T-helper 9 cell (primary cell): ENCODE measurements at regions not wholly inside any gene's neighbourhood (a gene's known extent, or its start where the extent isn't known, plus 50 kb on each side); places are given as distances from the start of the nearest gene placed in this dataset.

Experiments used
- DNase-seq: peaks from one replicate; pipeline ENCODE4 v3.0.0-alpha.2; 2020

DNA sequence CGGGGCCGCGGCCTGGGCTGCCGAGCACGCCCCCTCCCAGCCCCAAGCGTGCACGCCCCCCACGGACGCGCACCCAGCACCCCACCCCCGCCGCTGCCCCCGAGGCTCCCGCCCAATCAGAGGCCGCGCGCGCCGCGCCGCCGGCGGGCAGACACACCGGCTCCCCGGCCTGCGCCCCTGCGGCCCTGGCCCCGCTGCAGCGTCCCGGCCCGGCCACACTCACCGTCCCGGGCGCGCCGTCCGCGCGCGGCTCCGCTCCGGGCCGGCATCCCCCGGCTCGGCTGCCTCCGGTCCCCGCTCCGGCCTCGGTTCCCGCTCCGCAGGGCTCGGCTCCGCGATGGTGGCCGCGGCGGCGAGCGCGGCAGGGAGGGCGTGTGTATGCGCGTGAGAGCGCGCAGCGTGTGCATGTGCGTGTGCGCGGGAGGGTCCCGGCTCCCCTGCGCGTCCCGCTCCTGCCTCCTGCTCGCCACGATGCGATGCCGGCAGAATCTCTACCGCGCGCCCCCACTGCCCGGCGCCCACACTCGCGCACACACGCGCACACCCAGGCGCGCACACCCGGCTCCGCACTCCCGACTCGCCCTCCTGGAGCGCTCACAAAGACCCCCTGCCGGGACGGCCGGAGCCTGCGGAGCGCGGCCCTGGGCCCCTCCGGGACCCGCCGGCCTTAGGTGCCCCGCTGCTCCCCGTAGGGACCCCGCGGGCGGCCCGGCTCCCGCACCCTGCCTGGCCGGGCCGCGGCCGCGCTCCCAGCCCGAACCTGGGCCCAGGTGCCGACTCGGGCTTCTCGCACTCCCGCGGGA is 186.5 kb upstream of the LINGO1 start:
- DNase-seq: no peak

DNA sequence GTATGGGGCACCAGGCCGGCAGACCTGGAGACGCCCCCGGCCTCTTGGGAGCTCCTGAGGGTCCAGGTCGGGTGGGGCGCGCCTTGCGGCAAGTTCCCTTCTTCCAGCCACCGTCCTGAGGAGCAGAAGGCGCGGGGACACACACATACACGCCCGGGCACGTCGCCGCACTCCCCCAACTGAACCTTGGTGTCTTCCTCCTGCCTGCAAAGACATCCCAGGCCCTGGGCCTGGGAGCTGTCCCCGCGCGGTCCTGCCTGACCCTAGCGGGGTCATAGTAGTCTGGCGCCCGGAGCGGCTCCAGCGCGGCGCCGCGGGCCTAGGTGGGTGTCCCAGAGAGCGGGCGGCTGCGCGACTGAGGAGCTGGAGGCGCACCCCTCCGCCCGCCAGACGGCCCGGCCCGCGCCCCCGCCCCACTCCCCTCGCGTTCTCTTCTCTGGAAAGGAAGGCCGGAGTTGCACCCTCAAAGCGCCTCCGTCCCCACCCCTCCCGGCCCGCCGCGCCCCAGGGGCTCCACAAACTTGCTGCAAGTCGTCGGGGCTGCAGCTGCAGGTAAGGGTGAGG is 185.9 kb upstream of the LINGO1 start:
- DNase-seq: no peak

DNA sequence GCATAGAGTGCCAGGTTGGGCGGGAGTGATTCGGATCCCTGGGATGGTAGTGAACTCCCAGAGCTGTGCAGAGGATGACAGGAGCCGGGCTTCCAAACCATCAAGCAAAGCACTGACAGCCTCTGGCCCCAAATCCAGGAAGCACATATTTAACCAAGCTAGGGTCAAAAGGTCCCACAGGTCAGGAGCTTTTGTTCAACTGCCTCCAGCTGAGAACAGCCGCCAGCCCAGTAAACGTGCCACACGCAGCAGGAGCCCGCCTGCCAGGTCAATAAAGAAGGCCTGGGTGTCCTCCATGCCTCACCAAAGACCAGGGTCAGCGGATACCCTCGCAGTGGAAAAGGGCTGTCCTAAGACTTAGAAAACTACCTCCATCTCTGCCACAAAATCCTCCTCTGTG is 184.7 kb upstream of the LINGO1 start:
- no peak for DNase-seq

DNA sequence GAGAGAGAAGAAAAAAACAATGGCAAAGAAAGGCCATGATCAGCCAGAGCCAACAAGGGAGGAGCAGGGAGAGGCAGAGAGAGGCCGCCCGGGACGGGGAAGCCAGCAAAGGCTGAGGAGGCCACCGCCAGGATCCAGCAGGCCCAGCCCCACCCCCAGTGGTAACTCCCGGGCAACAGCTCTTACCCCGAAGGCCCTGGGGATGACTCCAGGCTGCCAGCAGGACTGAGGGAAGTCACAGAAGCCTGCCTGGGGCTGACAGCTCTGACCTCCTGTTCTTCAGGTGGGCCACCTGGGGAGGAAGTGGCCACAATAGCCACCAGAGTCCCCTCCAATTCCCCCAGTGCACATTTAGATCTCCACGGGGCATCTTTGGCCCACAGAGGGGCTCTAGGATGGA is 184.3 kb upstream of the LINGO1 start:
- DNase-seq: no peak

DNA sequence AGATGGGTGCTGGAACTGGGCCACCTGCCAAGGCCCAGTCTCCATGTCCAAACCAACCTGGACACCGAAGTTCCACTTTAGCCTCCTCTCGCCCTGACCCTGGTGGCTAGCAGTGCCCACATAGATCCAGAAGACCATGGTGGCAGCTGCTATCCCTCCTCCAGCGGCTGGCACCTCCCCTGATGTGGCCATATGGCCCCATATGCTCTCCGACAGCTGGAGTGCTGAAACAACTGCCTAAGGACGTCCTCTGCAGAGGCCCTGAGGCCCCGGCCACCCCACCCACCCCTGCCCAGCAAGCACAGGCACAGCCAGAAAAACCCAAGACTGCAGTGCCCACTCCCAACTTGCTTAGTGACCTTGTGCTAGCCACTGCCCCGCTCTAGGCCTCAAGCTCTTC is 182.3 kb upstream of the LINGO1 start:
- DNase-seq: no peak

DNA sequence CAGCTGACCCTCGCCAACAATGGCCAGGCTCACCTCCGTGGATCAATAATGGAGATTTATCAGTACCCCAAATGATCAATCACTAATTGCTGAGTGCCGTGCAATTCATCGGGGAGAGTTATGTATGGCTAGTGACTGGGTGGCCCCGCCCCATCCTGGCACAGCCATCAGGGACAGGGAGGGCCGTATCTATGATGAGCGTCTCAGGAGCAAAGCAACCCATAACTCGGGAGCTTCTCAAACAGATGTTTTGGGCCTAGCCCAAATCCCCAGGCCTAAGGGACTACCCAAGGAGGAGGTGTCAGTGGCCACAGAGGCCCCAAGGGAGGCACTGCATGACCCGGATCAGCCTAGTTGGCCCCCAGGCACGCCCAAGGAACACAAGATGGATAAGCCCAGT is 180.0 kb upstream of the LINGO1 start:
- no peak for DNase-seq

DNA sequence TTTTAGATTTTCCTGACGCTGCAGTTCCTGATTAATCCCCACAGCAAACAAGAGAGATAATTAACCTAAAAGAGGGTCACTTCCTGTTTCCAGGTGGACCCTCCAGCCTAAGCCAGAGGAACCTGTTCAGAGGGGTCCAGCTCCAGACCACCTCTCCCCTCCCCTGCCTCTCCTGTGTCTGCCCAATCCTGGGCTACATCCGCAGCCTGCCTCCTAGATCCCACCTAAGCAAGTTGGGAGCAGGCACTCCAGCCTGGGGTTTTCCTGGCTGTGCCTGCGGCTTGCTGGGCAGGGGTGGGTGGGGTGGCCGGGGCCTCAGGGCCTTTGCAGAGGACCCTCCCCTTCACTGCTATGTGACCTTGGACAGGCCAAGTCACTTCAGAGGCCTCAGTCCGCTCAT is 178.6 kb upstream of the LINGO1 start:
- no peak for DNase-seq

DNA sequence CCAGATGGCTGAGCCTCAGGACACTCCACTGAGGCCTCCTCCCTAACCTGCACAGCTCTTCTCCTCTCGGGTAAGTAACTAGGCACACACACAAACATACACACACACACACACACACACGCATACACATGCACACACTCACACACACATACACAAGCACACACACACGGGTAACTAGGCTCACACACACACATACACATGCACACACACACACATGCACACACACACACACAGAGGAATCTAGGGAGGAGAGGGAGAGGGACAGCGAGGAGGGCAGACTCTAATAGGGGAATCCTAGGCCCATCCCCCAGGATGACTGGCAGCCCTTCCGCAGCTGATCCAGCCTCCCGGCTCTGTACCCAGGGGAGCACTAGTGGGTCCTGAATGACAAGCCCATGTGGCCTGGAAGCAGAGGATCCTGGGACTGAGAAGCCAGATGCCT is 177.4 kb upstream of the LINGO1 start:
- DNase-seq: no peak

DNA sequence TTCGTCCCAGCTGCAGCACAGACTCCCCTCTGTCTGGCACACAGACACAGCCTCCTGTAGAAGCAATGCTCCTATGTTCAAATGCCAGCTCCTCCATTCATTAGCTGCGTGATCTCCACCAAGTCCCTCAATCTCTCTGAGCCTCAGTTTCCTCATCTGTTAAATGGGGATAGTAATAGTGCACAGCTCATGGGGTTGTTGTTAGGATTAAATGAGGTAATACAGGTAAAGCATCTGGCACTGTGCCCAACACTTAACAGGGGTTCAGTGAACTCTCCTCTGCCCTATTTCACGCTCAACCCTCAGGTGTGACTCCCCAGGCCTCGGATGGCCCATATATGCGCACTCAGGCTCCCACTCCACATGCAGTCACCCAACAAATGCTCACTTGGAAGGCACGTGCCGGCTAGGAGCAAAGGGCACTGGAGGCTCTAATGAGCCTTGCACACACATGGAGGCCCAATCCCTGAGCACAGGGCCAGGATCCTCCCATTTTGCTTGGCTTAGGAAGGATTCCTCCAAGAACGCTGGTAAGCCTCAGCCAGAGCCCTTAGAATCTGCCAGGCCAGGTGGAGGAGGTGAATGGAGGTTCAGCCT is 176.0 kb upstream of the LINGO1 start:
- no peak for DNase-seq

DNA sequence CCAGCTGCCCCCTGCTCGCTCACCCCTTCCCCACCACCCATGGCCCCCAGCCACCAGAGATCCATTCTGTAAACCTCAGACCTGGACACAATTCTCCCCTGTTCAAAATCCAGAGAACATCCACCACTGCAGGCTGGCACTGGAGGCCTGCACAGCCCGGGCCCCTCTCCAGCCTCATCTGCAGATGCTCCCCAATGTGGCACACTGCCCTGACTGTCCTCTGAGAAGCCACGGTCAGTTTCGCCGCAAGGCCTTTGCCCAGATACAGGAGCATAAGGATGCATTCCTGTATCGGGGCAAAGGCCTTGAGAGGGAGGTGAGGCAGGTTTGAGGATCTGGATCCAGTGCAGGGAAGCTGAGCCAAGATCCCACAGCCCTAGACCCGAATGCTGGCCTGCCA is 175.4 kb upstream of the LINGO1 start:
- DNase-seq: no peak

DNA sequence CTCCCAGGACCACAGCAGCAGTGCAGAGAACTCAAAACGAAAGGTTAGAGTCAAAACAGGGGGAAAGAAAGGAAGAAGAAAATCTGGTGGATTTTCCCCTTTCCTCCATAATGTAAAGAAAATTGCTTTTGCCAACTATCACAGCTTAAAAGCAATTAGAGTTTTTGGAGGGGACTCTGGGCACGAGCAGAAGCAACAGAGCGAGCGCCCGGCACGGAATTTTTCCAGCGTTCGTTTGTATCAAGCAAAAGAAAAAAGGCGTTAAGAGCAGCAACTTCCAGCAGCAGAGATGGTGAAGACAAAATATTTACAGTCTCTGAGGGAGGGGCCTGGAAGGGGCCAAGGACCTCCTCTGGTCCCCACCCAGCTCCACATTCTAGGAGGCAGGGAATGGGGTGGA is 174.9 kb upstream of the LINGO1 start:
- no peak for DNase-seq

DNA sequence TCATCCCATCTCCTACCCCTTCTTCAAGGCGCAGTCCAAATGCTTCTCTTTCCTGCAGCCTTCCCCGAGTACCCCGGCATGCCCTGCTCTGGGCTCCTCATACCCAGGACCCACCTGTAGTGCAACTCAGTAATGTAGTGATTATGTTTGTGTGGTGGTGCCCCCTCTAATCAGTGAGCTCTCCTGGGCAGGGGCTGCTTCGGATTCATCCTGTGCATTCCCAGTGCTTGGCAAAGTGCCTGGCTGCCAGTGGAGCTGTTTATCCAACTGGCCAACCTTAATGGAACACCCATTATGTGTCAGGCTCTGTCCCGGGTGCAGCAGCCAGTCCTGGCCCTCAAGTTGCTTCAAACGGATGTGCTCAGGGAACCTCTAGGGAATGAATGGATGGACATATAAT is 174.4 kb upstream of the LINGO1 start:
- DNase-seq: no peak

DNA sequence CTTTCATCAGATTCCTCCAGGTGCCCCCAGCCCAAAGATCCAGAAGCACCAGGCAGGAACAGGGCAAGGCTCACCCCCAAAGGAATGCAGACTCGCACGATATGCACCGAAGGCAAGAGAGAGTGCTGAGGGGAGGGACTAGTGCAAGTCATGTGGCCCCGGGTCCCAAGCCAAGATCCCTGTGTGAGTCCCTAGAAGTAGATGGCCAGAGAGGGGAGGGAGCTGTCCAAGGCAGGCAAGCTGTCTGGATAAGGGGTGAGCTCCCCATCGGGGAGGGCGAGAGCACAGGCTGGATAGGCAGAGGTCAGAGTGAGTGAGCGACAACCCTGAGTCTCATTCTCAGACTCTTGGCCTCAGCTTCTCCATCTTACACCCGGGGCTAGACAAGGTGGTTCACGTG is 171.5 kb upstream of the LINGO1 start:
- no peak for DNase-seq

DNA sequence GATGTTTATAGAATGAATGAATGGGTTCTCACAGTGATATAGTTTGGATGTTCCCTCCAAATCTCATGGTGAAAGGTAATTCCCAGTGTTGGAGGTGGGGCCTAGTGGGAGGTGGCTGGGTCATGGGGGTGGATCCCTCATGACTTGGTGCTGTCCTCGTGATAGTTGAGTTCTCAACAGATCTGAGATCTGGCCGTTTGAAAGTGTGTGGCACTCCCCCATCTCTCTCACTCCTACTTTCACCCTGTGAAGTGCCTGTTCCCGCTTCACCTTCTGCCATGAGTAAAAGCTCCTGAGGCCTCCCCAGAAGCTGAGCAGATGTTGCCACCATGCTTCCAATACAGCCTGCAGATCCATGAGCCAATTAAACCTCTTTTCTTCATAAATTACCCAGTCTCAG is 170.8 kb upstream of the LINGO1 start:
- no peak for DNase-seq

DNA sequence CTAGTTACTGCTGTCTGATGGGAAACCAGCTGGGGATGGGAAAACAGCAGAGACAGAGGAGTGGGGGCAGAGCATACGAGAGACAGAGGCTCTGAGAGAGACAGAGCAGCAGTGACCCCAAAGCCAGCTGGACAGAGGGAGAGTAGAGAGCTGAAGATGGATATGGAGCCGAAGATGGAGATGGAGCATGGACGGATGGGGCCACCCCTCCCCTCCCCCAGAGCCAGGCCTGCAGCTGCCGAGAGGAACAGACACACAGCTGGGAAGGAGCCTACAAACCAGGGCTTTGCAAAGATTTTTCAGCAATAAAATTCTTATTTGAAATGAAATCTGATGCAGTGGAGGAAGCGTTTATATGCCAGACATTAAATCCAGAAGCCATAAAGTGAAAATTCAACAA is 167.6 kb upstream of the LINGO1 start:
- no peak for DNase-seq

DNA sequence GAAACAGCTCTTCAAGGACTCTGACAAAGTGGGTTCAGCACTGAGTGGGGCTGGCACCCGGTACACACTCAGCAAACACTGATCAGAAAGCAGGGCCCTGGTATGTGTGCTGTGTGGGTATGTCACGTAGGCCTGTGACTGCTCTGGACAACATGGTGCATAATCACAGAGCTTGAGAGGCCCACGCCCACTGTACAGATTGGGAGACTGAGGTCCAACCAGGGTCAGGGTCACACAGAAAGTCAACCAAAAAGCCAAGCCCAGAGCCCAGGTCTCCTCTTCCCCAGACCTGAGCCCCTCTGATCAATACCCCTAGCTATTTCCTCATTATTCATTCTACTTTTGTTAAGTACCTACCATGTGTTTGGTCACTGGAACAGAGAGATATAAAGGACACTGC is 166.1 kb upstream of the LINGO1 start:
- no peak for DNase-seq

DNA sequence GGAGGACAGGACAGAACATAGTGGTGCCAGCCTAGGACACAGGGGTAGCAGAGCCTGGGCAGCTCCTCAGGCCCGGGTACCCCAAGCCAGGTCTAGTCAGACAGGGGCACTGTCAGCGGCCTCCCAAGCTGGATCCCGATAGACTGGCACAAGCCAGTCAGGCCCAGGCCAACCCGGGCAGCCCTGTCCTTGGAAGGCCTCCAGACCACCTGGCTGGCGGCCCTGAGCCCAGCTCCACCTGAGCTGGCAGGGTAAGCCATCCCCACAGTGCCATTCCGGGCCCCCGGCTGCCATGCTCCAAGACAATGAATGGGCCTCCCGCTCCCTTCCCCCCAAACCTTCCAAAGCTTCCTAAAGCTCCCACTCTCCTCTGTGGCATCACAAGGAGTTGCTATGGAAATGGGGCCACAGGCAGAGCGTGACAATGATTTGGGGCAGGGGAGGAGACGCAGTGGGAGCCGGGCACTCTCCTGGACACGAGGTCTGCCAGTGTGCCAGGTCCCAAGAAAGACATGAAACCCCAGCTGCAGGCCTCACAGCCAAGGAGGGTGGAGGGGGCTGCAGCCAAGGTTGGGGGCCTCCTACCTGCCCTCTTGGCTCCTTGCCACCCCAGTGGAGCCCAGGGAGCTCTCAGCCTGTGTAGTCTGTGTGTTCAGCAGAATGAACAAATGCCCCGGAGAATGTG is 165.6 kb upstream of the LINGO1 start:
- no peak for DNase-seq

DNA sequence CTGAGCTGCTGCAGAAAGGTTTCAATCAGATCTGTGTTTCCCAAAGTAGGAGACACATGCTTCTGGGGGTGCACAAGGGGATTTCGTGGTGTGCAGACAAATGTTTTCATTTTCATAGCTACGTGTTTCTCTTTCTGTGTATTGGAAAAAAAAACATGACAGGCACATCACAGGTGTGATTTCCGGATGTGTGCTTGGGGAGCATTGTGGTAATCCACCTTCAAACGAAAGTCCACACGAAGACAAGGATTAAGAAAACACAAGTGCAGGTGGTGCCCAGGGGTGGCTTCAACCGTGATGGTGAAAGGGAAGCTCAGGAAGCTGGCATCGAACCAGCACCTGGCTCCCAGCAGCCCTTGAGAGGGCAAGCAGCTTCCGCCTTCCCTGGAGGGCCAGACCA is 164.6 kb upstream of the LINGO1 start:
- no peak for DNase-seq

DNA sequence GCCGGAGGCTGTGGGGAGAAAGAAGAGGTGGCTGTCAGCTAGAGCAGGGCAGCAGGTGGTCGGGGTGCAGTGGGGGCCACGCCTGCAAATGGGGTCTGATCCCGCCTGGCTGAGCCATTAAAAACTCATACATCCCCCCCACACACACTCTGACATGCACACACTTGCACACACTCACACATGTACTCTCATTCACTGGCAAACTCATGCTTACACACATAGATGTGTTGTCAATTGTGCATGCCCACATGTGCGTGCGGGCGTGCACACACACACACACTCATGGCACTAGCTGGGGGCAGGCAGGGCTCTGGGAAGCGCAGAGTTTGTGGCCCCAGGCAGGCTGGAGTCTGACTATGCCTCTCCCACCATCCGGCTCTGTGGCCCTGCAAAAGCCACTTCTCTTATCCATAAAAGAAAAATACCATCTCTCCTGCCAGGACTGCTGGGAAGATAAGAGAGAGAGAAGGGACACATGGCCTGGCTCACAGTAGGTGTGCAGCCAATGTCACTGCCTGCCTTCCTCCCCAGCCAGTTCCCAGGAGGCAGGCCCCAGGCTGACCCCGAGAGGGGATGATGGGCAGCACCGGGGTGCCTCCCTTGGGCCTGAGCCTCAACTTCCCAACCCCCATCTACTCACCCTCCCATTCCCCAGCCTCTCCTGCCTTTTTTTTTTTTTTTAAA is 163.5 kb upstream of the LINGO1 start:
- DNase-seq: no peak

DNA sequence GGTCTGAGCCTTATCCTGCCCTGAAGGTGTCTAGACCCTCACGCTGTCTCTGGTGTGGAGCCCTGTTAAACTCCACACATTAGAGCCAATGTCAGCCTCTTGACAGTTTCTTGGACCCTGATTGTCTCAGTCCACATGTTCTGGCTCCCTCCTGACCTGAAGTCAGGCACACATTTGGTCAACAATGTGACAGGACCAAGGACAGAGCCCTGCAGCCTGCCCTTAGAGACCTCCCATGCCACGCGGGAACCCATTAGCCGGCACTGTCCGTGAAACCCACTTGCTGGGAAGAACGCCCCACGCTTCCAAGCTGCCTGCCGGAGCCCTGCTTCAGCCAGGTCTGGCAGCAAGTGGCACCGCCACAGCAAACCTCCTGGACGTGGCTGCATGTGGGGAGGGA is 162.7 kb upstream of the LINGO1 start:
- no peak for DNase-seq

DNA sequence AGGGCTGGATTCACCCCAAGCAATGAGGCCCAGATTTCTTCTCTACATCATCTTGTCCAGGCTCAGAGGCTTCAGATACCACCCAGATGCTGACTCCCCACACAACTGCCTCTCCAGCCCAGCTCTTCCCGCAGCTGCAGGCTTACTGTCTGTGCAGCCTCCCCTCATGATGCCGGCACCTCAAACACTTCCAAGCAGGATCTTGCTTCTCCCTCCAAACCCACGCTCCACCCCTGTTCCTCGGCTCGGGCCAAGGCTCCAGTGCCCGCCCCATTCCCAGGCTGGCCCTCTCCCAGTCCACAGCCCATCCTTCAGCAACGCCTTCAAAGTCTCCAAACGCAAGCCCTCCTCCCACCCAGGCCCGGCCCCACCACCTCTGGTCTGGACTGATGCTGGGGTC is 159.2 kb upstream of the LINGO1 start:
- DNase-seq: no peak

DNA sequence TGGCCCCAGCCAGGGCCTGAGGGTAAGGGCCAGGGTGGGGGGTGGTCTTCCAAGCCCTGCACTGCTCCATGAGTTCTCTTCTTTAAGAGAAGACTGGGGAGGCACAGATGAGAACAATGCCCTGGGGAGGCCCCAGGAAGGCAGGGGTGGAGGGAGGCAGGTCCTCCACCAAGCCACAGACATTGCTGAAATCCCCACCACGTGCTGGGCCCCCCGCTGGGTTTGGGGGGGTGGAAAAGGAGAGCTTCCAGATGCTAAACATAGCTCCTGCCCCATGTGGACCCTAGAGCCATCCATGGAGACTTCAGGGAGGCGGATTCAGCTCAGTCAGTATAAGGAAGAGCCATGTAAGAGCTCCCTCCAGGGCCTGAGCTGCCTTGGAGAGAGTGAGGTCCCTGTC is 157.8 kb upstream of the LINGO1 start:
- DNase-seq: no peak

DNA sequence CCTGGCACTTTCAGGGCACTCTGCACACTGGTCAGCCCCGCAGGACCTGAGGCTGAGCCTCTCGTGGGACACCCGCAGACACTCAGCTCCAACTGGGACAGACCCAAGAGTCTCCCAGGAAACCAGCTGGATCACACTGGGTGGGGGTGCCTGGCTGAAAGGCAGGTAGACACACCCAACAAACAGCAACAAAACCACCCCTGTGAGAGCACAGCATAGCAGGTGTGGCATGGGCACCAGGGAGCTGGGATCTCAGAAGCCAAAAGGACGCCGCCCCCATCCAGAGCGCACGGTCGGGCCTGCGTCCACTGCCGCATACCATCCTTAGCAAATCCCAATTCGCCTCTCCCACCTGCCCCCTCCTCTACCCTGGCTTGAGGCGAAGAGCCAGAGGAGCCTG is 154.2 kb upstream of the LINGO1 start:
- no peak for DNase-seq
